H1 (cell line): ENCODE measurements at regions not wholly inside any gene's neighbourhood (a gene's known extent, or its start where the extent isn't known, plus 50 kb on each side); places are given as distances from the start of the nearest gene placed in this dataset.

Source experiments
- CTCF ChIA-PET: fragments of 300-600 bp; sonication (Branson Sonifier 250); formaldehyde crosslinking; loops from one replicate; lab custom pipeline; 2021; ENCODE audit not compliant: partially characterized antibody; lab: Charles Lee
- POLR2A ChIA-PET: fragments of 300-600 bp; sonication (Branson Sonifier 250); formaldehyde crosslinking; loops from one replicate; lab custom pipeline; 2021; ENCODE audit warnings: inconsistent platforms; ENCODE audit not compliant: partially characterized antibody; lab: Charles Lee
- DNase-seq, 2 experiments: peaks; one replicate each; pipeline versions ENCODE4 v3.0.0 to v3.0.0-alpha.2; 2010 to 2022; ENCODE audit warnings: low spot score in 2 of 2, low read depth in 1 of 2, mixed read lengths in 1 of 2
- FAIRE-seq: peaks from 2 replicates; lab custom pipeline; 2011; peaks lifted over from hg19 to GRCh38; lab: Jason Lieb, UNC
- H2AFZ ChIP-seq: 2 replicates; pipeline ENCODE4 v1.8.1; 2012; ENCODE audit warnings: low read length, inconsistent platforms
- H2AK5ac ChIP-seq: 2 replicates; pipeline ENCODE4 v1.6.1; 2013; ENCODE audit warnings: low read depth, low read length
- H2BK120ac ChIP-seq: replicated peaks from 2 replicates; pipeline ENCODE3; 2013; ENCODE audit warnings: low read depth, low read length, inconsistent platforms
- H2BK12ac ChIP-seq: 2 replicates; pipeline ENCODE4 v1.6.1; 2013; ENCODE audit warnings: low read depth, low read length
- H2BK15ac ChIP-seq: 2 replicates; pipeline ENCODE4 v1.6.1; 2013; ENCODE audit warnings: low read length
- H2BK20ac ChIP-seq: 2 replicates; pipeline ENCODE4 v1.6.1; 2013; ENCODE audit warnings: low read length
- H2BK5ac ChIP-seq: 2 replicates; pipeline ENCODE4 v1.6.1; 2013; ENCODE audit warnings: low read depth, low read length
- H3K14ac ChIP-seq: 2 replicates; pipeline ENCODE4 v1.6.1; 2013; ENCODE audit warnings: inconsistent platforms; ENCODE audit not compliant: insufficient read length
- H3K18ac ChIP-seq: 2 replicates; pipeline ENCODE4 v1.6.1; 2013; ENCODE audit warnings: low read length; ENCODE audit errors: extremely low read depth
- H3K23ac ChIP-seq: 2 replicates; pipeline ENCODE4 v1.6.1; 2013; ENCODE audit warnings: inconsistent platforms; ENCODE audit not compliant: insufficient read length
- H3K23me2 ChIP-seq: 2 replicates; pipeline ENCODE4 v1.6.1; 2013; ENCODE audit warnings: low read depth, low read length
- H3K27ac ChIP-seq: 2 replicates; pipeline ENCODE4 v1.6.1; 2011; ENCODE audit warnings: low read depth, low read length, inconsistent platforms
- H3K27me3 ChIP-seq, 4 experiments: replicated peaks in 1 of 4; 1 replicate in 1 of 4; 2 replicates in 3 of 4; pipeline versions ENCODE4 v1.6.1 to v1.8.1; 2011 to 2013; ENCODE audit warnings: low read length in 3 of 4, mild to moderate bottlenecking in 3 of 4, inconsistent platforms in 2 of 4, mixed read lengths in 2 of 4, moderate library complexity in 1 of 4; ENCODE audit not compliant: control insufficient read depth in 3 of 4, insufficient read depth in 3 of 4; ENCODE audit errors: extremely low read depth in 1 of 4
- H3K36me3 ChIP-seq, 4 experiments: 2 replicates each; pipeline versions ENCODE4 v1.6.1 to v1.8.1; 2011 to 2013; ENCODE audit warnings: mild to moderate bottlenecking in 4 of 4, low read length in 3 of 4, moderate library complexity in 2 of 4, control low read depth in 1 of 4, inconsistent platforms in 1 of 4; ENCODE audit not compliant: insufficient read depth in 4 of 4, control insufficient read depth in 2 of 4
- H3K4ac ChIP-seq: replicated peaks from 2 replicates; pipeline ENCODE3; 2013; ENCODE audit warnings: low read length, low read depth, mixed read lengths, inconsistent platforms; ENCODE audit not compliant: insufficient read length
- H3K4me1 ChIP-seq, 4 experiments: replicated peaks in 1 of 4; 1 replicate in 1 of 4; 2 replicates in 3 of 4; pipeline versions ENCODE4 v1.6.1 to v1.8.1; 2011 to 2013; ENCODE audit warnings: low read length in 3 of 4, inconsistent platforms in 2 of 4, mixed read lengths in 1 of 4; ENCODE audit not compliant: insufficient read depth in 4 of 4, control insufficient read depth in 3 of 4
- H3K4me2 ChIP-seq, 2 experiments: 2 replicates each; pipeline versions ENCODE4 v1.6.1 to v1.8.1; 2011 to 2013; ENCODE audit warnings: low read depth in 2 of 2, low read length in 2 of 2, control low read depth in 1 of 2, inconsistent platforms in 1 of 2, mild to moderate bottlenecking in 1 of 2; ENCODE audit not compliant: insufficient read depth in 1 of 2
- H3K4me3 ChIP-seq, 4 experiments: fragments of 200-600, 300-600 bp in 1 of 4; sonication (generic), shearing (Covaris generic), sonication (Bioruptor Twin) in 1 of 4; 2 replicates each; pipeline versions ENCODE4 v1.5.1 to v1.8.1; 2011 to 2016; ENCODE audit warnings: low read length in 4 of 4, low read depth in 3 of 4, control low read depth in 2 of 4, inconsistent platforms in 2 of 4, mild to moderate bottlenecking in 2 of 4, mixed read lengths in 1 of 4, moderate library complexity in 1 of 4; ENCODE audit not compliant: insufficient read depth in 2 of 4; ENCODE audit errors: extremely low read depth in 1 of 4
- H3K56ac ChIP-seq: replicated peaks from 2 replicates; pipeline ENCODE3; 2013; ENCODE audit warnings: low read depth, mild to moderate bottlenecking, mixed read lengths, low read length, inconsistent platforms; ENCODE audit not compliant: insufficient read length
- H3K79me1 ChIP-seq: 2 replicates; pipeline ENCODE4 v1.6.1; 2013; ENCODE audit warnings: low read depth, low read length, control low read depth
- H3K79me2 ChIP-seq, 2 experiments: 2 replicates each; pipeline versions ENCODE4 v1.6.1 to v1.8.1; 2012 to 2013; ENCODE audit warnings: low read length in 2 of 2, mild to moderate bottlenecking in 2 of 2, inconsistent platforms in 1 of 2; ENCODE audit not compliant: insufficient read depth in 2 of 2, control insufficient read depth in 1 of 2
- H3K9ac ChIP-seq, 4 experiments: replicated peaks in 1 of 4; 1 replicate in 1 of 4; 2 replicates in 3 of 4; pipeline versions ENCODE4 v1.6.1 to v1.8.1; 2011 to 2013; ENCODE audit warnings: low read depth in 3 of 4, low read length in 3 of 4, control low read depth in 2 of 4, mild to moderate bottlenecking in 2 of 4, moderate library complexity in 2 of 4, inconsistent platforms in 1 of 4; ENCODE audit errors: extremely low read depth in 1 of 4
- H3K9me3 ChIP-seq, 2 experiments: 2 replicates each; pipeline versions ENCODE4 v1.6.1 to v1.8.1; 2012 to 2013; ENCODE audit warnings: mild to moderate bottlenecking in 2 of 2, moderate library complexity in 2 of 2, control low read depth in 1 of 2, inconsistent platforms in 1 of 2, low read depth in 1 of 2, low read length in 1 of 2, mixed read lengths in 1 of 2; ENCODE audit not compliant: insufficient read depth in 2 of 2
- H4K20me1 ChIP-seq, 2 experiments: replicated peaks in 1 of 2; 2 replicates each; pipeline versions ENCODE3 to v1.8.1; 2011 to 2013; ENCODE audit warnings: inconsistent platforms in 2 of 2, low read length in 2 of 2, mild to moderate bottlenecking in 1 of 2; ENCODE audit not compliant: insufficient read depth in 2 of 2, control insufficient read depth in 1 of 2
- H4K5ac ChIP-seq: 2 replicates; pipeline ENCODE4 v1.6.1; 2013; ENCODE audit warnings: low read length, low read depth, mixed read lengths, inconsistent platforms; ENCODE audit not compliant: insufficient read length
- H4K8ac ChIP-seq: 2 replicates; pipeline ENCODE4 v1.8.0; 2013; ENCODE audit warnings: mild to moderate bottlenecking, moderate library complexity, low read length, inconsistent platforms; ENCODE audit not compliant: insufficient read depth; ENCODE audit errors: extremely low read depth
- H4K91ac ChIP-seq: replicated peaks from 2 replicates; pipeline ENCODE3; 2013; ENCODE audit warnings: low read length, mixed read lengths, inconsistent platforms; ENCODE audit not compliant: insufficient read length
- ATF3 ChIP-seq: IDR thresholded peaks from 2 replicates; pipeline ENCODE4 v1.6.1; 2011; ENCODE audit warnings: low read depth, mild to moderate bottlenecking, low read length; ENCODE audit not compliant: insufficient read depth
- BCL11A ChIP-seq, 2 experiments: IDR thresholded peaks; one replicate each; pipeline ENCODE4 v1.6.1; 2011; ENCODE audit warnings: low read depth in 2 of 2, low read length in 2 of 2, mild to moderate bottlenecking in 2 of 2
- CBX8 ChIP-seq: fragments of 300-800, 300-1000 bp; sonication (generic); IDR thresholded peaks from 2 replicates; pipeline ENCODE4 v1.7.1; 2016; ENCODE audit warnings: low read depth, low read length, borderline replicate concordance
- CREB1 ChIP-seq: IDR thresholded peaks from 2 replicates; pipeline ENCODE4 v1.6.1; 2012; ENCODE audit warnings: inconsistent platforms
- HDAC6 ChIP-seq: IDR thresholded peaks from one replicate; pipeline ENCODE4 v1.7.1; 2012; ENCODE audit warnings: low read depth, mild to moderate bottlenecking, inconsistent platforms, low read length, moderate library complexity
- KDM4A ChIP-seq: IDR thresholded peaks from one replicate; pipeline ENCODE4 v1.7.1; 2012; ENCODE audit warnings: low read depth, mild to moderate bottlenecking, moderate library complexity, low read length, inconsistent platforms; ENCODE audit not compliant: severe bottlenecking
- MAX ChIP-seq: IDR thresholded peaks from 2 replicates; pipeline ENCODE4 v1.6.1; 2012; ENCODE audit warnings: inconsistent platforms
- SAP30 ChIP-seq: fragments of 300-600 bp; sonication (generic); IDR thresholded peaks from 2 replicates; pipeline ENCODE4 v1.7.1; 2012; ENCODE audit warnings: low read length, moderate library complexity, mild to moderate bottlenecking, inconsistent platforms; ENCODE audit not compliant: insufficient read depth, insufficient replicate concordance
- SP4 ChIP-seq: IDR thresholded peaks from 2 replicates; pipeline ENCODE4 v1.6.1; 2012; ENCODE audit warnings: low read length, inconsistent platforms
- TAF1 ChIP-seq: IDR thresholded peaks from 2 replicates; pipeline ENCODE4 v1.6.1; 2011; ENCODE audit warnings: mild to moderate bottlenecking, low read depth, low read length
- TCF12 ChIP-seq: IDR thresholded peaks from 2 replicates; pipeline ENCODE4 v1.6.1; 2011; ENCODE audit warnings: low read depth, mild to moderate bottlenecking, low read length
- ZNF274 ChIP-seq: IDR thresholded peaks from 2 replicates; pipeline ENCODE4 v1.7.0; 2012; ENCODE audit warnings: low read length, borderline replicate concordance; ENCODE audit errors: extremely low read depth
- WGBS, 2 experiments: shearing (Covaris generic) in 1 of 2; methylation state at CpG; one replicate each; pipeline versions ENCODE4 v1.1.6 to v1.1.7; 2013 to 2015; ENCODE audit warnings: low lambda C conversion rate in 2 of 2, mixed read lengths in 2 of 2, inconsistent platforms in 1 of 2, low coverage in 1 of 2, missing lambda C conversion rate in 1 of 2; ENCODE audit not compliant: insufficient replicate concordance in 2 of 2, insufficient coverage in 1 of 2, insufficient read length in 1 of 2; ENCODE audit errors: extremely low coverage in 1 of 2, missing lambda C conversion rate in 1 of 2; 5-methylcytosine and 5-hydroxymethylcytosine counted together

- Histone ChIP-seq H4K91ac (no peak overlapping the region), H2BK12ac (no peak overlapping the region), H3K4me3 (no peak overlapping the region), H3K27ac (no peak overlapping the region), H3K14ac (no peak overlapping the region), H3K79me1 (no peaks in the 10 kb centered on the region), H3K23me2 (no peaks in the 10 kb centered on the region), H3K23ac (no peak overlapping the region), H4K5ac (no peak overlapping the region), H4K20me1 (no peaks in the 10 kb centered on the region), H2AK5ac (no peak overlapping the region), H3K56ac (no peak overlapping the region), H3K27me3 (peaks cover 0 to 1% (median 0%) of the 10 kb centered on the region in 4 experiments; a peak in 1 of 7 replicates), H3K18ac (no peak overlapping the region), H3K4me1 (no peaks in the 10 kb centered on the region), H4K8ac (no peak overlapping the region), H3K4ac (no peak overlapping the region), H3K79me2 (no peaks in the 10 kb centered on the region), H2BK5ac (no peak overlapping the region), H3K9me3 (no peaks in the 10 kb centered on the region), H2AFZ (no peak overlapping the region), H2BK15ac (no peak overlapping the region), H3K9ac (no peak overlapping the region), H3K36me3 (no peaks in the 10 kb centered on the region), H2BK120ac (no peak overlapping the region), H2BK20ac (no peak overlapping the region), H3K4me2 (no peak overlapping the region)
- no peak for DNase-seq
- ChIA-PET POLR2A (no interaction called here), CTCF (interaction anchor here (0.9 to 6.1 kb wide), 5 partner anchors 10 to 130 kb away, joined by 3 to 31 read pairs (median 9); no protein-coding TSS in a partner anchor)
- WGBS, 2 experiments: 100% methylated on average over 3 of the region's 5 CpGs; no CpG with 5 or more reads in 1 of the 2 experiments
- FAIRE-seq: no peak
- no peak for TF ChIP-seq TCF12
- no peak for TF ChIP-seq CREB1
- TF ChIP-seq BCL11A (IDR thresholded peaks at IDR 0.05; ENCODE audit: low read depth in 2 of 2, low read length in 2 of 2): no peak
- TF ChIP-seq ATF3: no peak
- no peak for TF ChIP-seq CBX8
- TF ChIP-seq TAF1: no peak
- no peak for TF ChIP-seq SAP30
- TF ChIP-seq KDM4A: no peak
- TF ChIP-seq ZNF274: no peak
- no peak for TF ChIP-seq MAX
- TF ChIP-seq SP4: no peak
- no peak for TF ChIP-seq HDAC6
These were observed 79.8 kb upstream of the CYRIA start for GRCh38 chr2:16745466-16745865.
